Fibroblast of villous mesenchyme (primary cell): ENCODE measurements at regions not wholly inside any gene's neighbourhood (a gene's known extent, or its start where the extent isn't known, plus 50 kb on each side); places are given as distances from the start of the nearest gene placed in this dataset.
"Not testable (repeated sequence)": the region's sequence is repeated elsewhere in the genome, so short reads cannot be mapped to it uniquely, and the experiment has no call there.

Experiments used
- DNase-seq: peaks from one replicate; pipeline ENCODE4 v3.0.0-alpha.2; 2010; ENCODE audit warnings: low read depth
- H3K4me3 ChIP-seq: 2 replicates; pipeline ENCODE4 v1.5.1; 2011; ENCODE audit warnings: low read depth, mild to moderate bottlenecking, low read length
- TF ChIP-seq, protein P1 (sequence below): IDR thresholded peaks from 2 replicates; pipeline ENCODE4 v1.5.1; 2012; ENCODE audit warnings: low read depth, mild to moderate bottlenecking, low read length; ENCODE audit not compliant: insufficient read depth

DNA sequence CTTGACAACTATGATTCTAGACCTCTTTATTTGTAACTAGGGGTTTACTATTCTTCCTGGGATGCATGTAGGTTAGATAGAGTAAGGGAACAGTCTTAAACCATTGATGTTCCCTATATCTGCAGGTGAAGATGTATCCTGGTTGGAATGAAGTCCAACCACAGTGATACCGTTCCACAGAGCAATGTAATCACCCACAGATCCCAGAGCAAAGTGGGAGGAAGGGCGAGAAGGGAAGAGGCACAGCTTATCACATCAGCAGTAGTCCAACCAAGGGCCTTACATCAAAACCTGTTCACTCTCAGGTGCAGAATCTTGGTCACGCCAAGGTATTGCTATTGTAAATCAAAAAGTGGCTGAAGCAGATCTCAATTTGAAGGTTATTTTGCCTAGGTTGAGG is 61.8 kb upstream of the LIPC start:
- H3K4me3 ChIP-seq: no peak overlapping the region
- peak; percentile 34 for DNase-seq
- TF ChIP-seq, protein P1, sequence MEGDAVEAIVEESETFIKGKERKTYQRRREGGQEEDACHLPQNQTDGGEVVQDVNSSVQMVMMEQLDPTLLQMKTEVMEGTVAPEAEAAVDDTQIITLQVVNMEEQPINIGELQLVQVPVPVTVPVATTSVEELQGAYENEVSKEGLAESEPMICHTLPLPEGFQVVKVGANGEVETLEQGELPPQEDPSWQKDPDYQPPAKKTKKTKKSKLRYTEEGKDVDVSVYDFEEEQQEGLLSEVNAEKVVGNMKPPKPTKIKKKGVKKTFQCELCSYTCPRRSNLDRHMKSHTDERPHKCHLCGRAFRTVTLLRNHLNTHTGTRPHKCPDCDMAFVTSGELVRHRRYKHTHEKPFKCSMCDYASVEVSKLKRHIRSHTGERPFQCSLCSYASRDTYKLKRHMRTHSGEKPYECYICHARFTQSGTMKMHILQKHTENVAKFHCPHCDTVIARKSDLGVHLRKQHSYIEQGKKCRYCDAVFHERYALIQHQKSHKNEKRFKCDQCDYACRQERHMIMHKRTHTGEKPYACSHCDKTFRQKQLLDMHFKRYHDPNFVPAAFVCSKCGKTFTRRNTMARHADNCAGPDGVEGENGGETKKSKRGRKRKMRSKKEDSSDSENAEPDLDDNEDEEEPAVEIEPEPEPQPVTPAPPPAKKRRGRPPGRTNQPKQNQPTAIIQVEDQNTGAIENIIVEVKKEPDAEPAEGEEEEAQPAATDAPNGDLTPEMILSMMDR: no peak

GRCh38 chr15:58374147-58374546 is 57.6 kb upstream of the LIPC start:
- TF ChIP-seq, protein P1: no peak
- H3K4me3 ChIP-seq: no peak overlapping the region
- DNase-seq: no peak

DNA sequence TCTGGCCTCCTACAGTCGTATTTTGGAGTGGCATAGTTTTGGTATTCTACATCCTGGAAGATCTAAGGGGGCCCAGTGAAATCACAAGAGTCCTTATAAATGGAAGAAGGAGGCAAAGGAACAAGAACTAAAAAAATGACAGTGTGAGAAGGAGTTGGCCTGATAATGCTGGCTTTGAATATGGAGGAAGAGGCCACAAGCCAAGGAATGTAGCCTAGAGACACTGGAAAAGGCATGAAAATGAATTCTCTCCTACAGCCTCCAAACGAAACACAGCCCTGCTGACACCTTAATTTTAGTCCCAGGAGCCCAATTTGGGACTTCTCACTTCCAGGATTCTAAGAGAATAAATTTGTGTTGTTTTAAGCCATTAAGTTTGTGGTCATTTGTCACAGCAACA is 54.6 kb upstream of the LIPC start:
- TF ChIP-seq, protein P1: no peak
- no peak for DNase-seq
- no peak overlapping the region for H3K4me3 ChIP-seq

GRCh38 chr15:58378241-58379085 is 53.3 kb upstream of the LIPC start:
- DNase-seq: peak; percentile 40
- no peak overlapping the region for H3K4me3 ChIP-seq
- TF ChIP-seq, protein P1: no peak

GRCh38 chr15:58379454-58379853 is 52.3 kb upstream of the LIPC start:
- not testable (repeated sequence) for DNase-seq, H3K4me3 ChIP-seq

DNA sequence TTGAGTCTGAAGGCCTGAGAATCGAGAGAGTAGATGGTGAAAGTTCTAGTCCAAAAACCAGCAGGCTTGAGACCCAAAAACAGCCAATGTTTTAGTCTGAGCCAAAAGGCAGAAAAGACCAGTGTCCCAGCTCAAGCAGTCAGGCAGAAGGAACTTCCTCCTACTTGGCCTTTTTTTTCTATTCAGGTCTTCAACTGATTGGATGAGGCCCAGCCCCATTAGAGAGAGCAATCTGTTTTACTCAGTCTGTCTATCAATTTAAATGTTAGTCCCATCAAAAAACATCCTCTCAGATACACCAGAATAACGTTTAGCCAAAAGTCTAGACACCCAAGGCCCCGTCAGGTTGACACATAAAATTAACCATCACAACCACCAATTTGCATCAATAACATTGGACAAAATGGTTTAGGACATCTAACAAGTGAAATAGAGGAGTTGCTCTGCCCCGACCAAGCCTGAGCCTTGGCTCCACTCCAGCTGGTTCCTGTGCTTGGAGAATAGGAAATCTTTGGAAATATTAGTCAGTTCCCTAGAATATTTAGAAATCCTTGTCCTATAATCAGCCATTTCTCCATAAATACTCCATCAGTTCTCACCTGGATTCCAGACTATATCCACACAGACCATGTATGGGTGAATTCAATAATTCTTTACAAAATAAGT is 51.4 kb upstream of the LIPC start:
- TF ChIP-seq, protein P1: no peak
- no peak for DNase-seq
- no peak overlapping the region for H3K4me3 ChIP-seq

DNA sequence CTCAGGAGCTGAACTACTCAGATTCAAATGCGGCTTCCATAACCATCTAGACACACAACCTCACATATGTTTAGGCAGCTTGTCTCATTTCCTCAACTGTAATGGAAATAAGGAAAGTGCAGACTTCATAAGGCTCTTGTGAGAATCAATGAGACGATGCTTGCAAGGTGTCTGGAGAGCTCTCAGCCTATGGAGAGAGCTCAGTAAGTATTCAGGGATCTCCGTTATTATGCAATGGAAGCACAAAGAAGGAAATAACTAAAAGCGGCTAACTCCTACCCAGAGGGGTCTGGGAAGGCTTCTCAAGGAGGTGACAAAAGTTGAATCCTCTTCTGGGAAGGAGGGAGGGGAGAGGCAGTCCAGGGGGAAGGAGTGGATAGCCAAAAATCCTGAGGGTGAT is 50.1 kb upstream of the LIPC start:
- no peak for DNase-seq

More for the DNA sequence above, 50.1 kb upstream of the LIPC start:
- H3K4me3 ChIP-seq: no peak overlapping the region
- TF ChIP-seq, protein P1: no peak
